ENCODE measurements at regions not wholly inside any gene's neighbourhood (a gene's known extent, or its start where the extent isn't known, plus 50 kb on each side); places are given as distances from the start of the nearest gene placed in this dataset.

DNA sequence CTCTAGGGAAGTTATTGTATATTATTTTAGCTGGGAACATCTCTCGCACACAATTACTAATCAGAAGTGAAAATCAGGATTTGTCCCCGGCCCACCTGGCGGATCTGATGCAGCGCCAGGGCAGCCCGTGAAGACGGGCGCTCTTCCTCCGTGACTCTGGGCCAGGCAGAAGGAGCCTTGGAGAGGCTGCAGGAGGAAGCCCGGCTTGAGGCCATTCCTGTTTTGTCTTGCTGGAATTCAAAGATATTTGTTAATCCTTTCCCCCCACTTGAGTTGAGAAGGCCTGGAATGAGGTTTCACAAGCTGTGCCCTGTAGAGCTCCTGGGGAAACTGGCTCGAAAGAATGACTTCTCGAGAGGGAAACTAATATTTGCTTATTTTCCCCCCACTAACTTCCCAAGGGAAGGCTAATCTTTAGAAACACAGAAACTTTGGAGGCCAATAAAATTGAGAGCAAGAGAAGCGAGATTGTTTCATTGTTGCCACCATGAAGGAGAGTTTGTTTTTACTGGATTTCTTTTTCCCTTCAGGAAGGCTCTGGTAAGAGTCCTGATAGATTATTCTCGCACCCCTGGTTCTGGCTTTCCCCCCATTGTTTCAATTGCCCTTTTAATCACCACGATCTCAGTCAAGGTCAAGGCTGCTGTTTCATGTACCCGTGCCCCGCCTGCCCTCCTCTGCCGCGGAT, 92.8 kb upstream of the SEPTIN5 start:
- TF ChIP-seq, protein P1, sequence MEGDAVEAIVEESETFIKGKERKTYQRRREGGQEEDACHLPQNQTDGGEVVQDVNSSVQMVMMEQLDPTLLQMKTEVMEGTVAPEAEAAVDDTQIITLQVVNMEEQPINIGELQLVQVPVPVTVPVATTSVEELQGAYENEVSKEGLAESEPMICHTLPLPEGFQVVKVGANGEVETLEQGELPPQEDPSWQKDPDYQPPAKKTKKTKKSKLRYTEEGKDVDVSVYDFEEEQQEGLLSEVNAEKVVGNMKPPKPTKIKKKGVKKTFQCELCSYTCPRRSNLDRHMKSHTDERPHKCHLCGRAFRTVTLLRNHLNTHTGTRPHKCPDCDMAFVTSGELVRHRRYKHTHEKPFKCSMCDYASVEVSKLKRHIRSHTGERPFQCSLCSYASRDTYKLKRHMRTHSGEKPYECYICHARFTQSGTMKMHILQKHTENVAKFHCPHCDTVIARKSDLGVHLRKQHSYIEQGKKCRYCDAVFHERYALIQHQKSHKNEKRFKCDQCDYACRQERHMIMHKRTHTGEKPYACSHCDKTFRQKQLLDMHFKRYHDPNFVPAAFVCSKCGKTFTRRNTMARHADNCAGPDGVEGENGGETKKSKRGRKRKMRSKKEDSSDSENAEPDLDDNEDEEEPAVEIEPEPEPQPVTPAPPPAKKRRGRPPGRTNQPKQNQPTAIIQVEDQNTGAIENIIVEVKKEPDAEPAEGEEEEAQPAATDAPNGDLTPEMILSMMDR (IDR thresholded peaks at IDR 0.05 in 4 of 5, conservative IDR thresholded peaks at IDR 0.05 in 1 of 5) = no peak
- no peak for TF ChIP-seq POLR2A (IDR thresholded peaks at IDR 0.05)

Measured in gastrocnemius medialis (tissue), 4 donors.